Sigmoid colon (tissue), 3 donors: ENCODE measurements at regions not wholly inside any gene's neighbourhood (a gene's known extent, or its start where the extent isn't known, plus 50 kb on each side); places are given as distances from the start of the nearest gene placed in this dataset.

Experiments used
- CTCF ChIP-seq, 4 experiments: fragments of 450-650 bp in 3 of 4; fragments of 200-600 bp in 1 of 4; IDR thresholded peaks; one replicate each; pipeline ENCODE4 v1.5.1; 2016 to 2019; ENCODE audit warnings: antibody characterized with exemption in 4 of 4, mild to moderate bottlenecking in 3 of 4, moderate library complexity in 2 of 4
- POLR2A ChIP-seq, 2 donors: fragments of 450-650 bp; IDR thresholded peaks; one replicate each; pipeline ENCODE4 v1.6.1; 2016; ENCODE audit warnings: antibody characterized with exemption in 2 of 2, mild to moderate bottlenecking in 2 of 2, moderate library complexity in 2 of 2

- TF ChIP-seq CTCF (IDR thresholded peaks at IDR 0.05) (no peak), POLR2A (IDR thresholded peaks at IDR 0.05) (no peak)
These were observed 77.2 kb upstream of the PPP2R5A start for GRCh38 chr1:212207822-212208520.
